ENCODE measurements at regions not wholly inside any gene's neighbourhood (a gene's known extent, or its start where the extent isn't known, plus 50 kb on each side); places are given as distances from the start of the nearest gene placed in this dataset.

GRCh38 chr13:68759617-68760016, 1348.0 kb upstream of the ATXN8OS start:
- no peaks in the 10 kb centered on the region for H3K36me3 Mint-ChIP-seq (ENCODE audit: low read depth)
- no peak overlapping the region for H3K4me3 Mint-ChIP-seq
- no peaks in the 10 kb centered on the region for H3K27me3 Mint-ChIP-seq
- ATAC-seq (ENCODE audit: low read depth) (no peak), DNase-seq (no peak)
- intact Hi-C loops (cut with micrococcal nuclease), result no loop called here
- no peak for TF ChIP-seq CTCF (IDR thresholded peaks at IDR 0.05)
- no peak overlapping the region for H3K27ac Mint-ChIP-seq
- ChIA-PET CTCF (no interaction called here), POLR2A (no interaction called here)
- no peaks in the 10 kb centered on the region for H3K4me1 Mint-ChIP-seq
- peaks cover 2% of the 10 kb centered on the region for H3K9me3 Mint-ChIP-seq

GRCh38 chr13:68749796-68750195, 1357.8 kb upstream of the ATXN8OS start:
- H3K4me3 Mint-ChIP-seq, result no peak overlapping the region
- no peaks in the 10 kb centered on the region for H3K9me3 Mint-ChIP-seq
- H3K36me3 Mint-ChIP-seq (ENCODE audit: low read depth), result no peaks in the 10 kb centered on the region
- ChIA-PET CTCF (no interaction called here), POLR2A (no interaction called here)
- no peaks in the 10 kb centered on the region for H3K27me3 Mint-ChIP-seq
- no peaks in the 10 kb centered on the region for H3K4me1 Mint-ChIP-seq
- intact Hi-C loops (cut with micrococcal nuclease), result no loop called here
- DNase-seq (no peak), ATAC-seq (ENCODE audit: low read depth) (no peak)
- TF ChIP-seq CTCF (IDR thresholded peaks at IDR 0.05), result no peak
- H3K27ac Mint-ChIP-seq, result no peak overlapping the region

- H3K36me3 Mint-ChIP-seq (ENCODE audit: low read depth), result no peaks in the 10 kb centered on the region
- intact Hi-C loops (cut with micrococcal nuclease), result no loop called here
- H3K27ac Mint-ChIP-seq, result no peak overlapping the region
- no peaks in the 10 kb centered on the region for H3K27me3 Mint-ChIP-seq
- POLR2A ChIA-PET, result no interaction called here
- ATAC-seq (ENCODE audit: low read depth) (no peak), DNase-seq (no peak)
- H3K4me3 Mint-ChIP-seq, result no peak overlapping the region
- H3K4me1 Mint-ChIP-seq, result no peaks in the 10 kb centered on the region
- CTCF ChIA-PET, result no interaction called here
- TF ChIP-seq CTCF (IDR thresholded peaks at IDR 0.05), result no peak
- no peaks in the 10 kb centered on the region for H3K9me3 Mint-ChIP-seq
These were observed 1359.6 kb upstream of the ATXN8OS start for GRCh38 chr13:68748038-68748437.

- H3K4me3 Mint-ChIP-seq, result no peak overlapping the region
- intact Hi-C loops (cut with micrococcal nuclease), result no loop called here
- DNase-seq (no peak), ATAC-seq (ENCODE audit: low read depth) (no peak)
- no peaks in the 10 kb centered on the region for H3K9me3 Mint-ChIP-seq
- POLR2A ChIA-PET, result no interaction called here
- no peaks in the 10 kb centered on the region for H3K36me3 Mint-ChIP-seq (ENCODE audit: low read depth)
- H3K4me1 Mint-ChIP-seq, result no peaks in the 10 kb centered on the region
- CTCF ChIA-PET, result no interaction called here
- H3K27me3 Mint-ChIP-seq, result no peaks in the 10 kb centered on the region
- no peak overlapping the region for H3K27ac Mint-ChIP-seq
- no peak for TF ChIP-seq CTCF (IDR thresholded peaks at IDR 0.05)
These were observed 1362.1 kb upstream of the ATXN8OS start for GRCh38 chr13:68745502-68745901.

- H3K27ac Mint-ChIP-seq, result no peak overlapping the region
- CTCF ChIA-PET, result no interaction called here
These were observed 1370.7 kb upstream of the ATXN8OS start for GRCh38 chr13:68736961-68737360.

More at GRCh38 chr13:68736961-68737360, 1370.7 kb upstream of the ATXN8OS start:
- ATAC-seq (ENCODE audit: low read depth) (no peak), DNase-seq (no peak)
- Mint-ChIP-seq H3K9me3 (no peaks in the 10 kb centered on the region), H3K4me1 (no peaks in the 10 kb centered on the region), H3K4me3 (no peak overlapping the region), H3K27me3 (no peaks in the 10 kb centered on the region), H3K36me3 (ENCODE audit: low read depth) (no peaks in the 10 kb centered on the region)
- TF ChIP-seq CTCF (IDR thresholded peaks at IDR 0.05), result no peak
- POLR2A ChIA-PET, result no interaction called here
- intact Hi-C loops (cut with micrococcal nuclease), result no loop called here

All from activated B cell treated with CpG ODN at 0.5 μM for 24 hours (primary cell).